B cell (primary cell): ENCODE measurements at regions not wholly inside any gene's neighbourhood (a gene's known extent, or its start where the extent isn't known, plus 50 kb on each side); places are given as distances from the start of the nearest gene placed in this dataset.

Experiments
- CTCF ChIP-seq: fragments of 200-600 bp; IDR thresholded peaks from one replicate; pipeline ENCODE4 v1.8.0; 2022; ENCODE audit warnings: antibody characterized with exemption, mild to moderate bottlenecking
- EZH2 ChIP-seq: IDR thresholded peaks from 2 replicates; pipeline ENCODE4 v1.6.1; 2012; ENCODE audit warnings: borderline replicate concordance, low read depth, mild to moderate bottlenecking, moderate library complexity, low read length; ENCODE audit not compliant: insufficient read depth, poor library complexity, severe bottlenecking

GRCh38 chr5:5854087-5854486 is 431.6 kb downstream of the ICE1 start:
- TF ChIP-seq CTCF (no peak), EZH2 (no peak)
